IPS-15b (cell line): ENCODE measurements at regions not wholly inside any gene's neighbourhood (a gene's known extent, or its start where the extent isn't known, plus 50 kb on each side); places are given as distances from the start of the nearest gene placed in this dataset.

Experiments
- H3K27me3 ChIP-seq: one replicate; pipeline ENCODE4 v1.6.1; 2013; ENCODE audit warnings: low read length; ENCODE audit not compliant: control insufficient read depth, insufficient read depth
- H3K36me3 ChIP-seq: one replicate; pipeline ENCODE4 v1.6.1; 2013; ENCODE audit warnings: low read length; ENCODE audit not compliant: control insufficient read depth, insufficient read depth
- H3K4me1 ChIP-seq: one replicate; pipeline ENCODE4 v1.6.1; 2013; ENCODE audit warnings: mild to moderate bottlenecking, low read length; ENCODE audit not compliant: control insufficient read depth, insufficient read depth
- H3K4me3 ChIP-seq: one replicate; pipeline ENCODE4 v1.5.1; 2013; ENCODE audit warnings: low read depth, low read length
- H3K9ac ChIP-seq: one replicate; pipeline ENCODE4 v1.6.1; 2013; ENCODE audit warnings: low read depth, mild to moderate bottlenecking, low read length
- H3K9me3 ChIP-seq: one replicate; pipeline ENCODE4 v1.6.1; 2013; ENCODE audit warnings: mild to moderate bottlenecking, low read length; ENCODE audit not compliant: control insufficient read depth, insufficient read depth

DNA sequence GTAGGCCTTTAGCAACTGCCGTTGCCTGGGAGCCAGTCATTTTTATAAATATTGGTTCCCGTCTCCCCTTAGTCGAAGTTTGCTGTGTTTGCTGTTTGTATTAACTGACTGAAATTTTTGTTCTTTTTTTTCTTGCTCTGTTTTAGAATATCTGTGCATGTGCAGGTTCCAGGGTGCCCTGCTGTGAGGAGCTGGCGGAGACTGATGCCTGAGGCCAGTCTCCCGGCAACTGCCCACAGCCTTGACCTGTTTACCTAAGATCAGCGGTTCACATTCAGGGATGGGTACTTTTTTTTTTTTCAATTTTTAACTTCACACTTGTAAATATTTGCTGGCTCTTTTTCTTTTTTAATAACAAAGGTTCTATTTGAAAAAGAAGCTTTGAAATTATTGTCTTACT is 262.6 kb upstream of the ADAMTS16 start:
- Histone ChIP-seq H3K4me3 (no peak overlapping the region), H3K36me3 (no peaks in the 10 kb centered on the region), H3K9ac (no peak overlapping the region), H3K4me1 (no peaks in the 10 kb centered on the region), H3K27me3 (no peaks in the 10 kb centered on the region), H3K9me3 (no peaks in the 10 kb centered on the region)

DNA sequence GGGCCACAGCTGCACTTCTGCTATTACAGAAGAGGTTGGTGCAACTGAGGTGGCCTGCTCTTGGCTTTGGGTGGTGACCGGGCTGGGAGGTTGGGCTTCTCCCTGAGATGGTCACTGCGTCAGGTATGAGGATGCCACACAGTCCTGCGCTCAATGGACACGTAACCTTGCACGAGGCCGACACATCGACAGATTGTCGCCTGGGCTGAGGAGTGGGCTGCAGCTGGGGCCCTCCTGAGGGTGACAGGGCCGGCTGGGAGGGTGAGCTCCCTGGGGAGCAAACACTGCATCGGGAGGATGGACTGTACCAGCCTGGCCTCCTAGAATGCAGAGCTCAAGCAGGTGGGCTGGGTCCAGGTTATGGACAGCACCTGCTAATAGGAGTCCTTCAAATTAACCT is 261.1 kb upstream of the ADAMTS16 start:
- Histone ChIP-seq H3K4me3 (no peak overlapping the region), H3K9me3 (no peaks in the 10 kb centered on the region), H3K27me3 (no peaks in the 10 kb centered on the region), H3K36me3 (no peaks in the 10 kb centered on the region), H3K9ac (no peak overlapping the region), H3K4me1 (no peaks in the 10 kb centered on the region)

DNA sequence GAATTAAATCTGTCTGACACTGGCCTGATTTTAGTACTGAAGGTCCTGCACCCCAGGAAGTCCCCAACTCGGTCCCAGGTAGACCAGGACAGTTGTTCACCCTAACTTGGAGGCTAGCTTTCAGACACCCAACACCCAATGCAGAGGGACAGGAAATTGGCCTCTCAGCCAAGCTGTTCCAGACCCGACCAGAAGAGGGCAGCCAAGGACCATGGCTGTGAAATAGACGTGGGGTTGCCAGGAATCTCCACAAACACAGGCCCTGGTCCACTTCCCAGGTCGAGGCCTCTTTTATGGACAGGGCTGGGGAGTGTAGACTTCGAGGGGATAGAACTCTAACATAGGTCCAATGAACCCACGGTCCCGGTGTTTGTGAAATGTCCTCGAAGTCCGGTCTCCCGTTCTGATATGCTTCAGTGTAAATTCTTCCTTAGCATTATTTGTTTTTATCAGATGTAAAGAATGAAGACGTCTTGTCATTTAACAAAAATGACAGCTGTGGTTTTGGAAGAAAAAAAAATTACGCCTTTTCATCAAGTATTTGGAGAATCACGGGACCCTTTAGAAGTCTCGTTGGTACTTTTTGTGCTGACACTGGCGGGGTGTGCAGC is 260.3 kb upstream of the ADAMTS16 start:
- Histone ChIP-seq H3K4me1 (no peaks in the 10 kb centered on the region), H3K27me3 (no peaks in the 10 kb centered on the region), H3K9ac (no peak overlapping the region), H3K4me3 (no peak overlapping the region), H3K9me3 (no peaks in the 10 kb centered on the region), H3K36me3 (no peaks in the 10 kb centered on the region)

DNA sequence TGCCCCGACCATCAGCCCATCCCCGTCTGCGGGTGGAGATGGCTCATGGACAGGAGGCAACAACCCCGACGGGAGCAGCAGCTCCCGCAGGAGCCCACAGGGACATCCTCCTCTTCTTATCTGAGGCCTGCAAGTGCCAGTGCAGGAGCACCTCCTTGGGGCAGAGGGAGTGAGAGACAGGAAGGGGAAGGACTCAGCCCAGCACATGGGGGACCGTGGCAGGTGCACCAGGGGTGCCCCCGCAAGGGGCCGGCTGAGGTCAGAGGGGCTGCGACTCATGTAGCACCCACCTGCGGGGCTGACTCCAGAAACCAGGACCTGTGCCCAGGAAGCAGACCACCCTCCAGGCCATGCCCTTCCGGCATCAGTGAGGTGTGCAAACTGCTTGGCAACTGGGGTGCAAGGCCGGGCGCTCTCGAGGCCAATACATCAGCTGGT is 259.8 kb upstream of the ADAMTS16 start:
- Histone ChIP-seq H3K36me3 (no peaks in the 10 kb centered on the region), H3K4me3 (no peak overlapping the region), H3K27me3 (no peaks in the 10 kb centered on the region), H3K9ac (no peak overlapping the region), H3K4me1 (no peaks in the 10 kb centered on the region), H3K9me3 (no peaks in the 10 kb centered on the region)

DNA sequence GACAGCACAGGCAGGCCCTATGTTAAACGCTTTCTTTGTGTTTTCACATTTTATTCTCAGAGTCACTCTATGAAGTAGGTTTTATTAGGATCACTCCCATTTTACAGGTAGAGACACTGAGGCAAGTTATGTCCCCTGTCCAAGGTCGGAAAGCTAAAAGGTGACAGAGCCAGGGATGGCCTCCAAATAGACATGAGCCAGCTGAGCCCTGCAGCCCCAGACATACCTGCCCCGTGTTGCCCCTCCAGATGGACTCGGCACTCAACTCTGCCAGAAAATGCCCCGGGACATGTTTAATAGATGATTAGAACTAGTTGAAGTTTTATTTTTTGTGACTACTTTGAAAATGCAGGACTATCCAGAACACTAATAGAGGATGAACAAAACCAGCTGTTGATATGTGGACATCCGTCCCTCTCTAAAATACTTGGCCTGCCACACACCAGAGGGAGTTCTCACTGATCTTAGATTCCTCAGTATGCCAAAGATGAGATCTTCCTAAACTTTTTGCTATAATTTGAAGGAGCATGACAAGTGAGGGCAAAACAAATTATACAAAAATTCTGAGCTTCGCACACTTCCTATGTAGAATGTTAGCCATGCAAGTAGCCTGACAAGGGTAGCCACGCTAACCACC is 258.6 kb upstream of the ADAMTS16 start:
- H3K9me3 ChIP-seq, result no peaks in the 10 kb centered on the region
- no peaks in the 10 kb centered on the region for H3K36me3 ChIP-seq
- no peaks in the 10 kb centered on the region for H3K27me3 ChIP-seq
- no peak overlapping the region for H3K9ac ChIP-seq
- no peak overlapping the region for H3K4me3 ChIP-seq
- H3K4me1 ChIP-seq, result no peaks in the 10 kb centered on the region

DNA sequence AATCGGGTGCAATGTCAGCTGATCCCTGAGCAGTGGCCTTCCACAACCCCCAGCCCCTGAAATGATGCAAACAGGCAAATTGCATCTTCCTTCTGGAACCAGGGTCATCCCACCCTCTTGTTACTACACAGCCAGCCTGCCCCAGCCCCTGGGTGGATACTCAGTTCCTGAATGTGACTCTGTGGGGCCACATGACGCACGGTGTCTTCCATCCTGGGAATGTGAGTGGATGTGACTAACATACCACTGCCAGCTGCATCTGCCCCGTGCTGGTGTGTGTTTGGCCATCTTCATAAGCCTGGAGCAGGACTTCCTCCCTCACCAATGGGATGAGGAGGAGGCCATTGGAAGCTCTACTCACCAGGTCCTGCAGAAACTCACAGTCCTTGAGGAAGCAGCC is 257.9 kb upstream of the ADAMTS16 start:
- H3K27me3 ChIP-seq, result no peaks in the 10 kb centered on the region
- H3K4me3 ChIP-seq, result no peak overlapping the region
- H3K36me3 ChIP-seq, result no peaks in the 10 kb centered on the region
- H3K9ac ChIP-seq, result no peak overlapping the region
- no peaks in the 10 kb centered on the region for H3K9me3 ChIP-seq
- H3K4me1 ChIP-seq, result no peaks in the 10 kb centered on the region

DNA sequence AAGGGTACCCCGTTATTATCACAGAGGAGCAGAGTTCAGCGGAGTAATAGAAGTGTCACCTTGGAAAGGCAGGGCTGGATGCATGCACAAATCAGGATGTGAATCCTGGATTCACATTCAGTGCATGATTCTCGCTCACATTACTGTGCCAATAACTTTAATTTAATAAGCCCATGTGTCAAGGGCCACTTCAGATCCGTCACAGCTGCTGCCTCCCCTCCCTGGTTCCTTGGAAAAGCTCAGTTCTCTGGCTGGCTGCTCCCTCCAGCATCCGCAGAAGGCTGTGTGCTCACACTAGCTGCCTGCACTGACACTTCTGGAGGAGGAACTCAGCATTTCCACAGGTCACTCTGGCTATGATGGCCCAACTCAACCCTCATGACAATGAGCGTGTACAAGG is 256.8 kb upstream of the ADAMTS16 start:
- Histone ChIP-seq H3K4me1 (no peaks in the 10 kb centered on the region), H3K9ac (no peak overlapping the region), H3K4me3 (no peak overlapping the region), H3K36me3 (no peaks in the 10 kb centered on the region), H3K9me3 (no peaks in the 10 kb centered on the region), H3K27me3 (no peaks in the 10 kb centered on the region)

DNA sequence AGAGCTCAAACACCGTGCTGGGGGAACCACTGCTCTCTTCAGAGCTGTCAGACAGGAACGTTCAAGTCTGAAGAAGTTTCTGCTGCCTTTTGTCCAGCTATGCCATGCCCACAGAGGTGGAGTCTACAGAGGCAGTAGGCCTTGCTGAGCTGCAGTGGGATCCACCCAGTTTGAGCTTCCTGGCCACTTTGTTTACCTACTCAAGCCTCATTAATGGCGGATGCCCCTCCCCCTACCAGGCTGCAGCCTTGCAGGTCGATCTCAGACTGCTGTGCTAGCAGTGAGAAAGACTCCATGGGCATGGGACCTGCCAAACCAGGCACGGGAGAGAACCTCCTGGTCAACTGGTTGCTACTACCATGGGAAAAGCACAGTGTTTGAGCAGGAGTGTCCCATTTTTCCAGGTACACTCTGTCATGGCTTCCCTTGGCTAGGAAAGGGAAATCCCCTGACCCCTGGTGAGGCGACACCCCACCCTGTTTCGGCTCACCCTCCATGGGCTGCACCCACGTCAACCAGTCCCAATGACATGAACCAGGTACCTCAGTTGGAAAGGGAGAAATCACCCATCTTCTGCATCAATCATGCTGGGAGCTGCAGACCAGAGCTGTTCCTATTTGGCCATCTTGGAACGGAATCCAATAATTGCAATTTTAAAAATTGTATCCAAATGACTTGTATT is 246.9 kb upstream of the ADAMTS16 start:
- H3K9ac ChIP-seq, result no peak overlapping the region
- no peaks in the 10 kb centered on the region for H3K9me3 ChIP-seq
- H3K36me3 ChIP-seq, result no peaks in the 10 kb centered on the region
- H3K4me1 ChIP-seq, result no peaks in the 10 kb centered on the region
- H3K27me3 ChIP-seq, result no peaks in the 10 kb centered on the region
- no peak overlapping the region for H3K4me3 ChIP-seq

DNA sequence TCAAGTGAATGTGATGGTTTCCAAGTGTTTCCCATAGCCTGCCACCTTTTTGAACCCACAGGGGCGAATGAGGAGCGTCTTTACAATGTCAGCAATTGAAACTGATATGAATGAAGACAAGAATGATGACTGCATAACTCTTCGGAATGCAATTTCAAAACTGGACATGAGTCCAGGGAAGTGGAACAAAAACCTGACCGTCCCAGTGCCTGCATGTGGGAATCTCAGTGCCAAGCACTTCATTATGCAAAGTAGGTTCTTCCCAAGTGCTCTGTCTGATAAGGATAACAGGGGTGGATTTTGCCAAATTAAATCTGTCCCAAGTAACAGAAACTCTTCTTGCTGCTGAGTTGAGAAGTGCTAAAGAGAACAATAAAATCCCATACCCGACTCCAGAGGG is 243.8 kb upstream of the ADAMTS16 start:
- H3K4me3 ChIP-seq, result no peak overlapping the region
- no peaks in the 10 kb centered on the region for H3K36me3 ChIP-seq
- no peaks in the 10 kb centered on the region for H3K27me3 ChIP-seq
- H3K9me3 ChIP-seq, result no peaks in the 10 kb centered on the region
- H3K4me1 ChIP-seq, result no peaks in the 10 kb centered on the region
- H3K9ac ChIP-seq, result no peak overlapping the region

DNA sequence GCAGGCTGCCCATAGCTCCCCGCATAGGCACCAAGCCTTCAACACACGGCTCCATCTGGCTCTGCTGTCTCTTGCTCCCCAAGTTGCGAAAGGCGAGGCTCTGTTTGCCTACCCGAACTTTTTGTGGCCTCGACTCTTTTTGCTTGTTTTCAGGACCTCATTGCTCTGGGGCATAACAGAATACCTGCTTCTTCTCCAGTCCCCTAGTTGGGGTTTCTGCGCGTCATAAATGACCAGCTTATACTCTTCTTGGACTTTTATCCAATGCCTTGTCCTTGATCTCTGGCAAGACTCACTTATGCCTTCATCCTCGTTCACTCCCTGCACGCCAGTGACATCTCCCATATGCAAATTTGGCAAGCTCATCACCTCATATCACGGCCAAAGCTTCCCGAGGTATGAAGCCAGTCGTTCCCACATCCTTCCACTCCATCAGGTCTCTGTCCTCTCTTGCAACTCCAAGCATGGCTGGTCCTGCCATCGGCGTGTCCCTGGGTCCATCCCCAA is 238.8 kb upstream of the ADAMTS16 start:
- H3K4me1 ChIP-seq, result no peaks in the 10 kb centered on the region
- no peak overlapping the region for H3K4me3 ChIP-seq
- H3K36me3 ChIP-seq, result no peaks in the 10 kb centered on the region
- no peak overlapping the region for H3K9ac ChIP-seq
- no peaks in the 10 kb centered on the region for H3K9me3 ChIP-seq
- H3K27me3 ChIP-seq, result no peaks in the 10 kb centered on the region

DNA sequence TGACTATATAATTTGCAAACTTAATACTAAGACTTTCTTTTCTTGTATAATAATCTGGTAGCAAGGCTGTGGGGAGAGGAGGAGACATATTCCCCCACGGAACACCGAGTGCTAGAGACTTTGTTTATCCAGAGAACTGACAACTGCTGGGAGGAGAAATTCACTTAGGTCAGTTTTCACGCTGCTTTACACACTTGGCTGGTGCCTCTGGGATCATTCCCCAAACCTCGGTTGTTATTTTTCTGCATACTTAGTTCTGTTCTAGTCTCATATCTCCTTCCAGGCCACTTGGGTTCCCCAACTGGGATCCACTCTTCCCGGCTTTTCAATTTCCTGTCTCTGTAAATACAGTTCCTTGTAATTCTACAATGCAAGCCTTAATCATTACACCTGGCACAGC is 238.2 kb upstream of the ADAMTS16 start:
- Histone ChIP-seq H3K4me3 (no peak overlapping the region), H3K4me1 (no peaks in the 10 kb centered on the region), H3K36me3 (no peaks in the 10 kb centered on the region), H3K27me3 (no peaks in the 10 kb centered on the region), H3K9me3 (no peaks in the 10 kb centered on the region), H3K9ac (no peak overlapping the region)
